HepG2 (cell line): ENCODE measurements at regions not wholly inside any gene's neighbourhood (a gene's known extent, or its start where the extent isn't known, plus 50 kb on each side); places are given as distances from the start of the nearest gene placed in this dataset.

Source experiments
- ATAC-seq: fragments of 200-7000 bp; cut with Tn5 transposase; 3 replicates; pipeline ENCODE4 v1.9.1; 2020; ENCODE audit warnings: mild to moderate bottlenecking, moderate library complexity
- BruUV-seq: library from RNA; stranded (reverse); fragments of 400-500 nt; replicated peaks from 2 replicates; lab custom pipeline; 2021; lab: Mats Ljungman, UMichigan
- CTCF ChIA-PET: fragments of 300-600 bp; formaldehyde crosslinking; extraction: SDS; loops from one replicate; lab custom pipeline; 2021; ENCODE audit warnings: low total read pairs, inconsistent platforms, low intra/inter-chr PET ratio; lab: Yijun Ruan, JAX
- POLR2A ChIA-PET: fragments of 350-600 bp; sonication (Branson Sonifier 250); formaldehyde crosslinking; loops from one replicate; lab custom pipeline; 2020; ENCODE audit warnings: antibody characterized with exemption, inconsistent platforms; lab: Yijun Ruan, JAX
- DNase-seq: peaks from one replicate; pipeline ENCODE4 v3.0.0-alpha.2; 2015; ENCODE audit warnings: low spot score
- FAIRE-seq: peaks from 3 replicates; lab custom pipeline; 2011; peaks lifted over from hg19 to GRCh38; lab: Jason Lieb, UNC
- H2AFZ ChIP-seq: one replicate; pipeline ENCODE4 v1.6.1; 2011; ENCODE audit warnings: low read length, inconsistent platforms
- H3K27ac ChIP-seq: fragments of 300-600 bp; 3 replicates; pipeline ENCODE4 v1.8.0; 2011; ENCODE audit warnings: mixed run types, mild to moderate bottlenecking, mixed read lengths, low read length, inconsistent platforms; ENCODE audit not compliant: insufficient read depth; ENCODE audit errors: extremely low read length
- H3K27me3 ChIP-seq, 2 experiments: fragments of 200-600 bp in 1 of 2; 2 replicates in 1 of 2; 3 replicates in 1 of 2; pipeline versions ENCODE4 v1.6.0 to v1.8.0; 2011; ENCODE audit warnings: low read length in 2 of 2, mild to moderate bottlenecking in 2 of 2, moderate library complexity in 2 of 2, inconsistent platforms in 1 of 2; ENCODE audit not compliant: insufficient read depth in 2 of 2, control insufficient read depth in 1 of 2
- H3K36me3 ChIP-seq, 2 experiments: fragments of 200-600 bp in 1 of 2; replicated peaks in 1 of 2; 2 replicates in 1 of 2; 3 replicates in 1 of 2; pipeline versions ENCODE4 v1.5.1 to v1.8.0; 2011; ENCODE audit warnings: low read length in 2 of 2, inconsistent platforms in 1 of 2; ENCODE audit not compliant: insufficient read depth in 2 of 2, control insufficient read depth in 1 of 2
- H3K4me1 ChIP-seq: 2 replicates; pipeline ENCODE4 v1.5.1; 2012; ENCODE audit warnings: low read length, inconsistent platforms; ENCODE audit not compliant: insufficient read depth
- H3K4me2 ChIP-seq: 2 replicates; pipeline ENCODE4 v1.6.0; 2011; ENCODE audit warnings: low read depth, low read length, inconsistent platforms
- H3K4me3 ChIP-seq, 3 experiments: fragments of 200-600 bp in 1 of 3; sonication (generic), shearing (Covaris generic) in 1 of 3; replicated peaks in 1 of 3; 2 replicates each; pipeline ENCODE4 v1.5.1; 2011 to 2016; ENCODE audit warnings: low read length in 3 of 3, inconsistent platforms in 2 of 3, low read depth in 2 of 3, mild to moderate bottlenecking in 2 of 3, control low read depth in 1 of 3, mixed read lengths in 1 of 3; ENCODE audit not compliant: insufficient read depth in 1 of 3
- H3K79me2 ChIP-seq: one replicate; pipeline ENCODE4 v1.6.1; 2011; ENCODE audit warnings: low read length, inconsistent platforms; ENCODE audit not compliant: insufficient read depth
- H3K9ac ChIP-seq: 2 replicates; pipeline ENCODE4 v1.6.0; 2011; ENCODE audit warnings: mild to moderate bottlenecking, low read depth, low read length, inconsistent platforms; ENCODE audit not compliant: insufficient read depth
- H3K9me3 ChIP-seq: 2 replicates; pipeline ENCODE4 v1.5.1; 2012; ENCODE audit warnings: mild to moderate bottlenecking, low read length
- H4K20me1 ChIP-seq: 2 replicates; pipeline ENCODE4 v1.6.0; 2011; ENCODE audit warnings: inconsistent platforms, mild to moderate bottlenecking, low read length, moderate library complexity; ENCODE audit not compliant: insufficient read depth
- ATF7 ChIP-seq, 2 experiments: fragments of 450-650 bp in 1 of 2; sonication (generic) in 1 of 2; formaldehyde crosslinking in 1 of 2; IDR thresholded peaks; 2 replicates each; pipeline versions ENCODE4 v1.4.0 to v1.6.1; 2016 to 2020; ENCODE audit warnings: antibody characterized with exemption in 1 of 2, mild to moderate bottlenecking in 1 of 2, missing genetic modification reagents in 1 of 2
- ATF7-NPFF ChIP-seq: sonication (generic); formaldehyde crosslinking; IDR thresholded peaks from 2 replicates; pipeline ENCODE4 v1.8.1; 2023; ENCODE audit warnings: mild to moderate bottlenecking, low read depth, missing genetic modification reagents, moderate library complexity
- ESRRA ChIP-seq: sonication (generic); formaldehyde crosslinking; IDR thresholded peaks from 2 replicates; pipeline ENCODE4 v1.5.1; 2020; ENCODE audit warnings: mild to moderate bottlenecking, low read depth, missing genetic modification reagents
- GZF1 ChIP-seq: sonication (generic); formaldehyde crosslinking; IDR thresholded peaks from 2 replicates; pipeline ENCODE4 v1.5.1; 2020; ENCODE audit warnings: mild to moderate bottlenecking, missing genetic modification reagents
- JDP2 ChIP-seq: sonication (generic); formaldehyde crosslinking; IDR thresholded peaks from 2 replicates; pipeline ENCODE4 v1.8.1; 2022; ENCODE audit warnings: missing genetic modification reagents, borderline replicate concordance
- MAFG ChIP-seq: sonication (generic); formaldehyde crosslinking; IDR thresholded peaks from 2 replicates; pipeline ENCODE4 v1.5.1; 2020; ENCODE audit warnings: mild to moderate bottlenecking, missing genetic modification reagents
- MIER2 ChIP-seq: IDR thresholded peaks from 2 replicates; pipeline ENCODE4 v1.6.1; 2016; ENCODE audit warnings: missing biosample characterization, missing genetic modification reagents
- SNRNP70 ChIP-seq: fragments of 200-400 bp; formaldehyde crosslinking; IDR thresholded peaks from 2 replicates; pipeline ENCODE4 v1.6.1; 2017; ENCODE audit warnings: mild to moderate bottlenecking, low read depth, low read length, moderate library complexity
- TOPORS ChIP-seq: sonication (generic); formaldehyde crosslinking; IDR thresholded peaks from 2 replicates; pipeline ENCODE4 v1.8.0; 2023; ENCODE audit warnings: mild to moderate bottlenecking, missing genetic modification reagents
- ZMAT3 ChIP-seq: sonication (generic); formaldehyde crosslinking; conservative IDR thresholded peaks from 2 replicates; pipeline ENCODE4 v1.7.0; 2021; ENCODE audit warnings: missing genetic modification reagents
- ZNF10 ChIP-seq: sonication (generic); formaldehyde crosslinking; IDR thresholded peaks from 2 replicates; pipeline ENCODE4 v1.4.0; 2020; ENCODE audit warnings: mild to moderate bottlenecking, low read depth, missing genetic modification reagents, borderline replicate concordance
- ZNF138 ChIP-seq: sonication (generic); formaldehyde crosslinking; IDR thresholded peaks from 2 replicates; pipeline ENCODE4 v1.5.0; 2020; ENCODE audit warnings: mild to moderate bottlenecking, low read depth, missing genetic modification reagents
- ZNF3 ChIP-seq: IDR thresholded peaks from 2 replicates; pipeline ENCODE4 v1.7.0; 2017; ENCODE audit warnings: inconsistent platforms
- ZNF562 ChIP-seq: sonication (generic); formaldehyde crosslinking; IDR thresholded peaks from 2 replicates; pipeline ENCODE4 v1.8.0; 2022; ENCODE audit warnings: missing genetic modification reagents, borderline replicate concordance
- ZSCAN30 ChIP-seq: sonication (generic); formaldehyde crosslinking; IDR thresholded peaks from 2 replicates; pipeline ENCODE4 v1.5.0; 2020; ENCODE audit warnings: mild to moderate bottlenecking, missing genetic modification reagents
- WGBS: methylation state at CpG from one replicate; pipeline ENCODE4 v1.1.6; 2017; ENCODE audit warnings: low lambda C conversion rate; 5-methylcytosine and 5-hydroxymethylcytosine counted together
- in situ Hi-C: cut with HindIII; loops from 2 replicates; pipeline ENCODE4 v1.10.0; 2017; ENCODE audit warnings: low pct_unique_long_range_greater_than_20kb; ENCODE audit not compliant: extremely low pct_ligation_motif_present
- intact Hi-C: fragments of 100-400 bp; cut with micrococcal nuclease; formaldehyde crosslinking; loops from one replicate; pipeline ENCODE4 v1.10.0; 2022; ENCODE audit not compliant: unreplicated experiment
- TF ChIP-seq, protein P1 (sequence below): sonication (generic); formaldehyde crosslinking; IDR thresholded peaks from 2 replicates; pipeline ENCODE4 v1.4.0; 2020; ENCODE audit warnings: missing genetic modification reagents, borderline replicate concordance

DNA sequence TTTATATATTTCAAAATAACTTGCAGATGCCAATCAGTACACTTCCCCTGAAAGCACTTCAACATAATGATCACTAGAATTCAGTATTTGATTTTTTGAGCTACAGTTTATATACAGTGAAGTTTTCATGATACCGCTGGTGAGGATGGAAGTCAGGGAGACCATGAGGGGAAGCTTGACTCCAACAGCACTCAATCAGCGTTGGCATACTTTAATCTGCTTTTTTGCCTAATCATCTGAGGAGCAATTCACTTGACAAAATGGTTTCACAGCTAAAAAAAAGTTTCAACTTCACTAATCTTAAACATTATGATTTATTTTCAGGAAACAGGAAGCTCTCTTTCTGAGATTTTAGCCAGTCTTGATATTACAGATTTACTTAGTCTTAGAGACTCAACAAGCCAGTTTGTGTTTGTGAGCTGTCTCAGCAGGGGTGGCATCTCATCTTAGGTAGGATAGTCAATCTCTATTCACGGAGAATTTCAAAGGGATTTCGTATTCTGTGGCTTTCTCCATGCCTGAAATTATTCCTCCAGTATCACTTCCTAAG lies 111.4 kb upstream of the ARRDC3 start:
- DNase-seq: no peak
- Histone ChIP-seq H3K27me3 (no peaks in the 10 kb centered on the region), H4K20me1 (no peaks in the 10 kb centered on the region), H3K36me3 (no peaks in the 10 kb centered on the region), H2AFZ (no peak overlapping the region), H3K9ac (no peak overlapping the region), H3K9me3 (no peaks in the 10 kb centered on the region), H3K4me3 (no peak overlapping the region), H3K4me2 (no peak overlapping the region), H3K27ac (no peak overlapping the region), H3K79me2 (no peaks in the 10 kb centered on the region), H3K4me1 (no peaks in the 10 kb centered on the region)
- 4% methylated on average over 4 of the region's 4 CpGs for WGBS
- ATAC-seq: no peak
- ChIA-PET POLR2A (no interaction called here), CTCF (no interaction called here)
- in situ Hi-C loops: no loop called here
- BruUV-seq: no TSS peak
- intact Hi-C loops: no loop called here
- no peak for FAIRE-seq
- TF ChIP-seq ATF7-NPFF (CRISPR knock-in tag) (no peak), SNRNP70 (no peak), ZNF3 (CRISPR knock-in tag) (no peak), ZSCAN30 (CRISPR knock-in tag) (no peak), GZF1 (CRISPR knock-in tag) (no peak), ZNF138 (CRISPR knock-in tag) (no peak), ZNF562 (CRISPR knock-in tag) (no peak), JDP2 (CRISPR knock-in tag) (no peak)

DNA sequence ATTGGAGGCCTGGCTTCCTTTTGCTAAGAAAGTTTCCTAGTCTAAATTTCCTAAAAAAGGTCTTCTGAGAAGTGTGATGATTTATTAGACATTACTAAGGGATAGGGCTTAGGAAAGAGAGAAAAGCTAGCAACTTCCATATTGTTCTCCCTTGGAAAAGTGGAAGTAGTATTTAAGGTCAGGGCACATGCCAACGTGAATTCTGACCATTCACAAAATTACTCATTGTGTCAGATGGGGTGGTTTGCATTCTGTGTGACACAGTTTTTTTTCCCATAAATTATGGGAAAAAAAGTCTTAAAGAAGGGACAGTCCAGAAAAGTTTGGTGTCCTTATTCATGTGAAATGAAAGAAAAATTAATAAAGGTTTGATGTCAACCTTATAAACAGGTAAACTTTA lies 110.0 kb upstream of the ARRDC3 start:
- Histone ChIP-seq H3K79me2 (no peaks in the 10 kb centered on the region), H3K9ac (no peak overlapping the region), H3K4me1 (no peaks in the 10 kb centered on the region), H4K20me1 (no peaks in the 10 kb centered on the region), H3K36me3 (no peaks in the 10 kb centered on the region), H3K9me3 (no peaks in the 10 kb centered on the region), H3K4me2 (no peak overlapping the region), H3K27ac (no peak overlapping the region), H3K27me3 (no peaks in the 10 kb centered on the region), H3K4me3 (no peak overlapping the region), H2AFZ (no peak overlapping the region)
- in situ Hi-C loops: no loop called here
- FAIRE-seq: no peak
- 0% methylated on average over 1 of the region's 1 CpG for WGBS
- CTCF ChIA-PET: no interaction called here
- no peak for DNase-seq
- POLR2A ChIA-PET: no interaction called here
- intact Hi-C loops: no loop called here
- no peak for ATAC-seq
- no TSS peak for BruUV-seq
- TF ChIP-seq, protein P1, sequence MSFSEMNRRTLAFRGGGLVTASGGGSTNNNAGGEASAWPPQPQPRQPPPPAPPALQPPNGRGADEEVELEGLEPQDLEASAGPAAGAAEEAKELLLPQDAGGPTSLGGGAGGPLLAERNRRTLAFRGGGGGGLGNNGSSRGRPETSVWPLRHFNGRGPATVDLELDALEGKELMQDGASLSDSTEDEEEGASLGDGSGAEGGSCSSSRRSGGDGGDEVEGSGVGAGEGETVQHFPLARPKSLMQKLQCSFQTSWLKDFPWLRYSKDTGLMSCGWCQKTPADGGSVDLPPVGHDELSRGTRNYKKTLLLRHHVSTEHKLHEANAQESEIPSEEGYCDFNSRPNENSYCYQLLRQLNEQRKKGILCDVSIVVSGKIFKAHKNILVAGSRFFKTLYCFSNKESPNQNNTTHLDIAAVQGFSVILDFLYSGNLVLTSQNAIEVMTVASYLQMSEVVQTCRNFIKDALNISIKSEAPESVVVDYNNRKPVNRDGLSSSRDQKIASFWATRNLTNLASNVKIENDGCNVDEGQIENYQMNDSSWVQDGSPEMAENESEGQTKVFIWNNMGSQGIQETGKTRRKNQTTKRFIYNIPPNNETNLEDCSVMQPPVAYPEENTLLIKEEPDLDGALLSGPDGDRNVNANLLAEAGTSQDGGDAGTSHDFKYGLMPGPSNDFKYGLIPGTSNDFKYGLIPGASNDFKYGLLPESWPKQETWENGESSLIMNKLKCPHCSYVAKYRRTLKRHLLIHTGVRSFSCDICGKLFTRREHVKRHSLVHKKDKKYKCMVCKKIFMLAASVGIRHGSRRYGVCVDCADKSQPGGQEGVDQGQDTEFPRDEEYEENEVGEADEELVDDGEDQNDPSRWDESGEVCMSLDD (CRISPR knock-in tag): no peak
- TF ChIP-seq ZMAT3 (CRISPR knock-in tag) (no peak), MIER2 (no peak), ESRRA (CRISPR knock-in tag) (no peak), ZNF10 (CRISPR knock-in tag) (no peak), MAFG (CRISPR knock-in tag) (no peak), TOPORS (CRISPR knock-in tag) (no peak), ATF7 (IDR thresholded peaks at IDR 0.05) (no peak), ATF7 (CRISPR knock-in tag; IDR thresholded peaks at IDR 0.05) (no peak)
